LNCaP clone FGC (cell line): ENCODE measurements at regions not wholly inside any gene's neighbourhood (a gene's known extent, or its start where the extent isn't known, plus 50 kb on each side); places are given as distances from the start of the nearest gene placed in this dataset.

Experiments
- DNase-seq: peaks from one replicate; pipeline ENCODE4 v3.0.0-alpha.2; 2011; ENCODE audit warnings: low read depth
- H3K4me3 ChIP-seq: 2 replicates; pipeline ENCODE4 v1.5.1; 2011; ENCODE audit warnings: mild to moderate bottlenecking, low read depth, low read length, control low read depth
- TF ChIP-seq, protein P1 (sequence below): IDR thresholded peaks from 2 replicates; pipeline ENCODE4 v1.5.1; 2012; ENCODE audit warnings: mild to moderate bottlenecking; ENCODE audit not compliant: control insufficient read depth, insufficient read depth; ENCODE audit errors: extremely low read depth

- TF ChIP-seq, protein P1, sequence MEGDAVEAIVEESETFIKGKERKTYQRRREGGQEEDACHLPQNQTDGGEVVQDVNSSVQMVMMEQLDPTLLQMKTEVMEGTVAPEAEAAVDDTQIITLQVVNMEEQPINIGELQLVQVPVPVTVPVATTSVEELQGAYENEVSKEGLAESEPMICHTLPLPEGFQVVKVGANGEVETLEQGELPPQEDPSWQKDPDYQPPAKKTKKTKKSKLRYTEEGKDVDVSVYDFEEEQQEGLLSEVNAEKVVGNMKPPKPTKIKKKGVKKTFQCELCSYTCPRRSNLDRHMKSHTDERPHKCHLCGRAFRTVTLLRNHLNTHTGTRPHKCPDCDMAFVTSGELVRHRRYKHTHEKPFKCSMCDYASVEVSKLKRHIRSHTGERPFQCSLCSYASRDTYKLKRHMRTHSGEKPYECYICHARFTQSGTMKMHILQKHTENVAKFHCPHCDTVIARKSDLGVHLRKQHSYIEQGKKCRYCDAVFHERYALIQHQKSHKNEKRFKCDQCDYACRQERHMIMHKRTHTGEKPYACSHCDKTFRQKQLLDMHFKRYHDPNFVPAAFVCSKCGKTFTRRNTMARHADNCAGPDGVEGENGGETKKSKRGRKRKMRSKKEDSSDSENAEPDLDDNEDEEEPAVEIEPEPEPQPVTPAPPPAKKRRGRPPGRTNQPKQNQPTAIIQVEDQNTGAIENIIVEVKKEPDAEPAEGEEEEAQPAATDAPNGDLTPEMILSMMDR: no peak
- no peak overlapping the region for H3K4me3 ChIP-seq
- no peak for DNase-seq
These were observed 165.0 kb upstream of the RTL1 start for GRCh38 chr14:101068313-101069227.

GRCh38 chr14:101069228-101069549 lies 165.7 kb upstream of the RTL1 start:
- no peak for DNase-seq
- no peak overlapping the region for H3K4me3 ChIP-seq
- TF ChIP-seq, protein P1: no peak

GRCh38 chr14:101069666-101070362 lies 166.3 kb upstream of the RTL1 start:
- TF ChIP-seq, protein P1: no peak
- no peak for DNase-seq
- no peak overlapping the region for H3K4me3 ChIP-seq

DNA sequence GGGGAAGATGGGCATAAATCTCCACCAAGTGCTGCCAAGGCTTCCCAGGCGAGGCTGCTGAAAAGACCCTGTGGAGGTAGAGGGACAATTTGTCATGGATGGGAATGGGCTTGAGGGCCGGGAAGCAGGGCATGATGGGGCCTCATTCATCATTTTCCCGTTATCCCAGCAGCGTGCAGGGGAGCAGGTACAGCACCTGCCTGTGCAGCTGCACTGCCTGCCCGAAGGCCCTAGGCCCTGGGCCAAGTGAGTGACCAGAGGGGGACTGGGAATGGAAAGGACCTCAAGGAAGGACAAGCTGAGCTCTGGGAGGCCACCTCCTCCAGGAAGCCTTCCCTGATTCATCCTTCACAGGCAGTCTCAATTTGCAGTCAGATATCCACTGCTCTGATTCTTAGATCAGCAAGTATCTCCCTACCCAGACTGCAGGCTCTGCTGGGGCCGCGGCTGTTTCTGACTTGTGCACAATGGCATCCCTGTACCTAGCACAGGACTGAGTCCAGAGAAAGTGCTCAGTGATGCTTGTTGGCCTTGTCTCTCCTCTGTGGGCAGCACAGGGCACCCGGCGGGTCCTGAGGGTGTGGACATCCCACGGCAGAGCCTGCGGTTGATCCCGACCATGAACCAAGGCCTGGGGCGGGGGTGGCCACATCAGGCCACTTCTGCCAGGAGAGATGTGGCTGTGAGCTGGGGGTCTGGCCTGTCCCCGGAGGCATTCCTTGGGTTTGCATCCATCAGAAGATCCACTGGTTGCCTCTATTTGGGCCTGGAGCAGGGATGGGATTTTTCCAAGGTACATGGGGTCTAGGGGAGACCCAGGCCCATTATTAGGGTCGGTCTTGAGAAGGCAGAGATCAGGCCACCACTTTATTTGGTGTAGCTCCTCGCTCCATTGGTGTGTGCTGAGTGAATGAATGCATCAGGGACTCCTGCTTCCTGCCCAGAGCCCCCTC lies 167.3 kb upstream of the RTL1 start:
- H3K4me3 ChIP-seq: no peak overlapping the region
- TF ChIP-seq, protein P1: no peak
- DNase-seq: no peak

DNA sequence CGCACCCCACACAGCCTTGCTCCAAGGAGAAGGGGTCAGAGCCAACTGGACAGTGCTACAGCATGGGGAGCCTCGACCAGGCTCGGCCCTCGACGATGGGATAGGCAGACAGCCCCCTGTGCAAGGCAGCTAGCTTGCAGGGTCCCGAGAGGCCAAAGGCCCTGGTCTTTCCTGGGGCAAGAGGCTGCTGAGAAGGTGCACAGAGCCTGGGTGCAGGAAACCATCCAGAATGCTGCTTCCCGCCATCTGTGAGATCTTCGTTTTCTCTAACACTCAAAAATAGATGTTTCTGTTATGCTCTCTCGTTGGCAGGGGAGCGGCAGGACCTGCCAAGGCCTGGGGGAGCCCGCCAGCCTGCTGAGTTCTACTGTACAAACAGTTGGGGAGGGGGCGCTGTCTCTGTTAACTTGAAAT lies 168.0 kb upstream of the RTL1 start:
- DNase-seq: no peak
- TF ChIP-seq, protein P1: no peak
- H3K4me3 ChIP-seq: no peak overlapping the region

DNA sequence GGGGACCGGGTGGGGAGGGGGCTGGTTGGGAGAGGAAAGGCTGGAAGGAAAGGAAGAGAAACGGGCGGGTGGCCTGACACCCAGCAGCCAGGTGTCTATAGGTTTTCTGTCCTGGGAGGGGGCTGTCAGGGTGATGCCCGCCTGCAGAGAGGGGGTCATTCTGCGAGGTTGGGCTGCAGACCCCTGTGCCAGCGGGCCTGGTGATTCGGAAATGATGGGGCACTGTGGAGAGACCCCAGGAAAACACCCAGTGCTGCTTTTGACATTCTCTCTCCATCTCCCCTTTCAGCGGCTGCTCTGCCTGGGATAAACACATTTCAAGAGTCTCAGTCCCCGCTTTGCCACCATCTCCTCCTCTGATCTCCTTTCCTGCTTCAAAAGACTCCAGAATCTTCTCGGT lies 168.5 kb upstream of the RTL1 start:
- no peak overlapping the region for H3K4me3 ChIP-seq
- no peak for DNase-seq
- TF ChIP-seq, protein P1: no peak
